Mammary epithelial cell (primary cell): ENCODE measurements at regions not wholly inside any gene's neighbourhood (a gene's known extent, or its start where the extent isn't known, plus 50 kb on each side); places are given as distances from the start of the nearest gene placed in this dataset.

Experiments
- CTCF ChIP-seq, 2 donors: IDR thresholded peaks in 1 of 2; conservative IDR thresholded peaks in 1 of 2; 2 replicates each; pipeline ENCODE4 v1.5.1; 2011 to 2012; ENCODE audit warnings: inconsistent platforms in 2 of 2, low read length in 2 of 2, mild to moderate bottlenecking in 2 of 2, control low read depth in 1 of 2, low read depth in 1 of 2; ENCODE audit not compliant: insufficient read depth in 1 of 2; ENCODE audit errors: extremely low read depth in 1 of 2
- EZH2 ChIP-seq: IDR thresholded peaks from 2 replicates; pipeline ENCODE4 v1.6.1; 2012; ENCODE audit warnings: low read length, inconsistent platforms, borderline replicate concordance

- TF ChIP-seq EZH2, result no peak
- no peak for TF ChIP-seq CTCF (conservative IDR thresholded peaks at IDR 0.05 in 1 of 2, IDR thresholded peaks at IDR 0.05 in 1 of 2; ENCODE audit: extremely low read depth in 1 of 2, insufficient read depth in 1 of 2, low read depth in 1 of 2, low read length in 2 of 2)
These were observed 249.0 kb upstream of the CCL2 start for GRCh38 chr17:34006126-34006525.
